ENCODE measurements at regions not wholly inside any gene's neighbourhood (a gene's known extent, or its start where the extent isn't known, plus 50 kb on each side); places are given as distances from the start of the nearest gene placed in this dataset.
"Not testable (repeated sequence)": the region's sequence is repeated elsewhere in the genome, so short reads cannot be mapped to it uniquely, and the experiment has no call there.

DNA sequence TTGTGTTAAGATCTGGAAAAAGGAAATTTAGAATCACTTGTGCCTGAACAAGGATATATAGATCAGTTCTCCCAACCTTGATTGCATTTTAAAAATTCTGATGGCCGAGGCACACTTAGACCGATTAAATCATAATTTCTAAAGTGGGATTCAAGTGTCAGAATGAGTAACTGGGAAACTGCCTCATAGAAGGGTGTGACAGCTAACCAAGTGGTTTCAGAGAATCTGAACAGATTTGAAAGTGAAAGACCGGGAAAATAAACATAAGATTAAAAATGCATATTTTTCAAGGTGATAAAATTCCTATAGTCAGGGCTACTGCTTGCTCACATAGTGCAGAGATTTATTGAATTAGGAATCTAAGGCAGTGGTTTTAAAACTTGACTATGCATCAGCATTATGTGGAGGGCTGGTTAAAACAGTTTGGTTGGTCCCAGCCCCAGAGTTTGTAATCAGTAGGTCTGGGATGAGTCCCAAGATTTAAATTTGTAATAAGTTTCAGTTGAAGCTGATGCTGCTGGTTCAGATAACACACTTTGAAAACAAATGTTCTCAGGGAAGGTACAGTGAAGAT lies 314.3 kb downstream of the NSUN3 start:
- not testable (repeated sequence) for TF ChIP-seq POLR2AphosphoS5, POLR2A (IDR thresholded peaks at IDR 0.05)
- TF ChIP-seq, protein P1, sequence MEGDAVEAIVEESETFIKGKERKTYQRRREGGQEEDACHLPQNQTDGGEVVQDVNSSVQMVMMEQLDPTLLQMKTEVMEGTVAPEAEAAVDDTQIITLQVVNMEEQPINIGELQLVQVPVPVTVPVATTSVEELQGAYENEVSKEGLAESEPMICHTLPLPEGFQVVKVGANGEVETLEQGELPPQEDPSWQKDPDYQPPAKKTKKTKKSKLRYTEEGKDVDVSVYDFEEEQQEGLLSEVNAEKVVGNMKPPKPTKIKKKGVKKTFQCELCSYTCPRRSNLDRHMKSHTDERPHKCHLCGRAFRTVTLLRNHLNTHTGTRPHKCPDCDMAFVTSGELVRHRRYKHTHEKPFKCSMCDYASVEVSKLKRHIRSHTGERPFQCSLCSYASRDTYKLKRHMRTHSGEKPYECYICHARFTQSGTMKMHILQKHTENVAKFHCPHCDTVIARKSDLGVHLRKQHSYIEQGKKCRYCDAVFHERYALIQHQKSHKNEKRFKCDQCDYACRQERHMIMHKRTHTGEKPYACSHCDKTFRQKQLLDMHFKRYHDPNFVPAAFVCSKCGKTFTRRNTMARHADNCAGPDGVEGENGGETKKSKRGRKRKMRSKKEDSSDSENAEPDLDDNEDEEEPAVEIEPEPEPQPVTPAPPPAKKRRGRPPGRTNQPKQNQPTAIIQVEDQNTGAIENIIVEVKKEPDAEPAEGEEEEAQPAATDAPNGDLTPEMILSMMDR (IDR thresholded peaks at IDR 0.05): not testable (repeated sequence)

Data from stomach (tissue), 4 donors.